ENCODE measurements at regions not wholly inside any gene's neighbourhood (a gene's known extent, or its start where the extent isn't known, plus 50 kb on each side); places are given as distances from the start of the nearest gene placed in this dataset.

DNA sequence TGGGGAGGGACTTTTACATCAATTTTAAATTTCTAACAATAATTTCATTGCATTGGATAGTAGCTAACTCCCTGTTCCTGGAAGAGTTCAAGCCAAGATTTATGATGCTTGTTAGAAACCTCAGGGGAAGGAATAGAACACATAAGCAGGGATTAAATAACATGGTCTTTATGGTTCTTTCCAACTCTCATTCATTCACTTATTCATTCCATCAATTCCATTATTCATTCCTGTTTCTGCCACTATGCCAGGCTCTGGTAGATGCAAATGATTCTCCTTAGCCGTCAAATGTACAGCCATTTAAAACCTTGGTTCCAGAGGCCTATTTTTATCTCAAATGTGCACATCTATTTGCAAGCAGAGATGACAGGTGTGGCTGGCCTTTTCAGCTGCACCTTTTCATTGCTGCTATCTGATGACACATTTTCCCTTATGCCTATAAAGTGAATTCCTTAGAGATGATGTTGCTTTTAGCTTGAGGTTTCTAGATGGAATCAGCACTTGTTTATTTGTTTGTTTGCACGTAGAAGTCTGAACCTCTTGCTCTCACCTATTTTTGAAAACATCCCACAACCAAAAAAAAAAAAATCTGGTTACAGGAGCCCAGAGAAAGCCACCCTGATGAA is 205.7 kb upstream of the IGFBP3 start:
- TF ChIP-seq POLR2A (IDR thresholded peaks at IDR 0.05; ENCODE audit: extremely low read depth, insufficient read length) (no peak), MYC (IDR thresholded peaks at IDR 0.05; ENCODE audit: low read depth, low read length) (no peak)
- TF ChIP-seq, protein P1, sequence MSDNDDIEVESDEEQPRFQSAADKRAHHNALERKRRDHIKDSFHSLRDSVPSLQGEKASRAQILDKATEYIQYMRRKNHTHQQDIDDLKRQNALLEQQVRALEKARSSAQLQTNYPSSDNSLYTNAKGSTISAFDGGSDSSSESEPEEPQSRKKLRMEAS (IDR thresholded peaks at IDR 0.05; ENCODE audit: low read depth, low read length), result no peak
- TF ChIP-seq, protein P2, sequence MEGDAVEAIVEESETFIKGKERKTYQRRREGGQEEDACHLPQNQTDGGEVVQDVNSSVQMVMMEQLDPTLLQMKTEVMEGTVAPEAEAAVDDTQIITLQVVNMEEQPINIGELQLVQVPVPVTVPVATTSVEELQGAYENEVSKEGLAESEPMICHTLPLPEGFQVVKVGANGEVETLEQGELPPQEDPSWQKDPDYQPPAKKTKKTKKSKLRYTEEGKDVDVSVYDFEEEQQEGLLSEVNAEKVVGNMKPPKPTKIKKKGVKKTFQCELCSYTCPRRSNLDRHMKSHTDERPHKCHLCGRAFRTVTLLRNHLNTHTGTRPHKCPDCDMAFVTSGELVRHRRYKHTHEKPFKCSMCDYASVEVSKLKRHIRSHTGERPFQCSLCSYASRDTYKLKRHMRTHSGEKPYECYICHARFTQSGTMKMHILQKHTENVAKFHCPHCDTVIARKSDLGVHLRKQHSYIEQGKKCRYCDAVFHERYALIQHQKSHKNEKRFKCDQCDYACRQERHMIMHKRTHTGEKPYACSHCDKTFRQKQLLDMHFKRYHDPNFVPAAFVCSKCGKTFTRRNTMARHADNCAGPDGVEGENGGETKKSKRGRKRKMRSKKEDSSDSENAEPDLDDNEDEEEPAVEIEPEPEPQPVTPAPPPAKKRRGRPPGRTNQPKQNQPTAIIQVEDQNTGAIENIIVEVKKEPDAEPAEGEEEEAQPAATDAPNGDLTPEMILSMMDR (IDR thresholded peaks at IDR 0.05; ENCODE audit: low read depth, low read length), result no peak
- DNase-seq (ENCODE audit: low read depth), result no peak

DNA sequence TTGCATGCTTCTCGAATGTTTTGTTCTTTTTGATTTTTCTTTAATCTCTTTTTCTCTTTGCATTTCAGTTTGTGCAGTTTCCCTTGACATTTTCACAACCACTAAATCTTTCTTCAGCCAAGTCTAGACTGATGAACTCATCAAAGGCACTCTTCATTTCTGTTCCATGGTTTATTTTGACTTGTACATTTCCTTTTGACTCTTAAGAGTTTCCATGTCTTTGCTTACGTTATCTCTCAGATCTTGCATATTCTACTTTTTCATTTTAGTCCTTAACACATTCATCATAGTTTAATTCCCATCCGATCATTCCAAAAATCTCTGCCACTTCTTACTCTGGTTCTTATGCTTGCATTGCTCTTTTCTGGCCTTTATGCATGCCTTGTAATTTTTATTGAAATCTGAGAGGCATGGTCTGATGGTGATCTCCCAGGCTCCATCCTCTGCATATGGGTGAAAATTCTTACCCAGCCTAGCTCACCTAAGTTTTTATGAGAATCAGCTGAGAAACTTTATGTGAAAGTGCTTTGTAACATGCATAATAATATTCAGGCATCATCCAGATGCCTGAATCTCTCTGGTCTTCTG is 202.8 kb upstream of the IGFBP3 start:
- no peak for DNase-seq (ENCODE audit: low read depth)
- no peak overlapping the region for H3K4me3 ChIP-seq (ENCODE audit: low read depth, low read length)
- TF ChIP-seq, protein P1 (IDR thresholded peaks at IDR 0.05; ENCODE audit: low read depth, low read length), result no peak
- TF ChIP-seq, protein P2 (IDR thresholded peaks at IDR 0.05; ENCODE audit: low read depth, low read length), result no peak
- TF ChIP-seq POLR2A (IDR thresholded peaks at IDR 0.05; ENCODE audit: extremely low read depth, insufficient read length) (no peak), MYC (IDR thresholded peaks at IDR 0.05; ENCODE audit: low read depth, low read length) (no peak)

More for the DNA sequence above, 205.7 kb upstream of the IGFBP3 start:
- no peak overlapping the region for H3K4me3 ChIP-seq (ENCODE audit: low read depth, low read length)

DNA sequence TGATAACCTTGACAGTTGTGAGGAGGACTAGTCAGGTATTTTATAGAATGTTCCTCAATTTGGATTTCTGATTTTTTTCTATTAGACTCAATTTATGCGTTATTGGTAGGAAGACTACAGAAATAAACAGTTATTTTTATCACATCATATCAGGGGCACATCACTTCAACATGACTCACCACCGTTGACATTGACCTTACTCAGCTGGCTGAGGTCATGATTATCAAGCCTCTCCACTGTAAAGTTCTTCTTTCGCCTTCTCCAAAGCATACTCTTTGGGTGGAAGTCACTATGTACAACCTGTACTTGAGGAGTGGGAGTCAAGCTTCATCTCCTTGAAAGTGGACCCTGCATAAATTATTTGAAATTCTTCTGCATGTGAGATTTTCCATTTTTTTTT is 194.3 kb upstream of the IGFBP3 start:
- DNase-seq (ENCODE audit: low read depth), result no peak
- no peak overlapping the region for H3K4me3 ChIP-seq (ENCODE audit: low read depth, low read length)
- no peak for TF ChIP-seq MYC (IDR thresholded peaks at IDR 0.05; ENCODE audit: low read depth, low read length)
- TF ChIP-seq, protein P2 (IDR thresholded peaks at IDR 0.05; ENCODE audit: low read depth, low read length), result no peak
- no peak for TF ChIP-seq POLR2A (IDR thresholded peaks at IDR 0.05; ENCODE audit: extremely low read depth, insufficient read length)
- TF ChIP-seq, protein P1 (IDR thresholded peaks at IDR 0.05; ENCODE audit: low read depth, low read length), result no peak

DNA sequence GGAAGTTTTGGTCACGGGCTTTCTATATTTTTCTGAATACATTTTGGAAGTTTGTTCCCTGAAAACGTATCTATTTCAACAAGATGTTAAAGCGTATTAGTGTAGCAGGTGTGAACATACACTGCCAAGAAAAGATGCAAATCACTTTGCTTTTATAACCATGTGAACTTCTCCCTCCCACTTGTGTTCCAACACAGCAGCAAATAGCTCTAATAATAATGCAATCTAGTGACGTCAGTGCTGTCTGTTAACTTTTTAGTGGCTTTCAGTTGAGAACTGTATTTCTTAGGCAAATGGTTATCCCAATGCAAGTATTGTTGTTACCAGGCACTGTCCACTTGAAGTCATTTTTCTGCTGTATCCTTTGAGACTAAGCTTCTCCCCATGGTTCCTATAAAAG is 188.4 kb upstream of the IGFBP3 start:
- no peak overlapping the region for H3K4me3 ChIP-seq (ENCODE audit: low read depth, low read length)
- no peak for DNase-seq (ENCODE audit: low read depth)
- TF ChIP-seq, protein P2 (IDR thresholded peaks at IDR 0.05; ENCODE audit: low read depth, low read length), result no peak
- TF ChIP-seq, protein P1 (IDR thresholded peaks at IDR 0.05; ENCODE audit: low read depth, low read length), result no peak
- TF ChIP-seq MYC (IDR thresholded peaks at IDR 0.05; ENCODE audit: low read depth, low read length) (no peak), POLR2A (IDR thresholded peaks at IDR 0.05; ENCODE audit: extremely low read depth, insufficient read length) (no peak)

DNA sequence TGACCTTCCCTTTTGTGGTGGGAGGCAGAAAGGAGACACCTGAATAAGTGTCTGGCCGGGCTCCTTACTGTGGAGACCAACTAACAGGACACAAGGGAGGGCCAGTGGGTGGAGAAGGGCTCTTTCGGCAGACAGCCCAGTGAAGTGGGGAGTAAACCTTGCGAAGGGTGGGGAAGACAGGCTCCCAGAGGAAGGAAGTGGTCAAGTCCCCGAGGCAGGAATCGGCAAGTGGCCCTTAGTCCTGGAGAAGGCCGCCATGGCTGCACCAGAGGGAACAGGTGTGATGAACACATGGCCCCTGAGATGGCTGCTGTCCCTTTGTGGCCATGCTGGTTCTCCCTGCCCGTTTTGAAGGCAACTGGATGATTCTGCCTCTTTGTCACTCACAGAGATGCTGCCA is 187.2 kb upstream of the IGFBP3 start:
- H3K4me3 ChIP-seq (ENCODE audit: low read depth, low read length), result no peak overlapping the region
- no peak for TF ChIP-seq POLR2A (IDR thresholded peaks at IDR 0.05; ENCODE audit: extremely low read depth, insufficient read length)
- TF ChIP-seq, protein P2 (IDR thresholded peaks at IDR 0.05; ENCODE audit: low read depth, low read length), result no peak
- TF ChIP-seq, protein P1 (IDR thresholded peaks at IDR 0.05; ENCODE audit: low read depth, low read length), result no peak
- no peak for TF ChIP-seq MYC (IDR thresholded peaks at IDR 0.05; ENCODE audit: low read depth, low read length)
- no peak for DNase-seq (ENCODE audit: low read depth)
